HG03196 (cell line): ENCODE measurements at regions not wholly inside any gene's neighbourhood (a gene's known extent, or its start where the extent isn't known, plus 50 kb on each side); places are given as distances from the start of the nearest gene placed in this dataset.
"Not testable (repeated sequence)": the region's sequence is repeated elsewhere in the genome, so short reads cannot be mapped to it uniquely, and the experiment has no call there.

Experiments
- ATAC-seq: cut with Tn5 transposase; IDR thresholded peaks from one replicate; pipeline ENCODE4 v1.9.1; 2021; ENCODE audit not compliant: unreplicated experiment

DNA sequence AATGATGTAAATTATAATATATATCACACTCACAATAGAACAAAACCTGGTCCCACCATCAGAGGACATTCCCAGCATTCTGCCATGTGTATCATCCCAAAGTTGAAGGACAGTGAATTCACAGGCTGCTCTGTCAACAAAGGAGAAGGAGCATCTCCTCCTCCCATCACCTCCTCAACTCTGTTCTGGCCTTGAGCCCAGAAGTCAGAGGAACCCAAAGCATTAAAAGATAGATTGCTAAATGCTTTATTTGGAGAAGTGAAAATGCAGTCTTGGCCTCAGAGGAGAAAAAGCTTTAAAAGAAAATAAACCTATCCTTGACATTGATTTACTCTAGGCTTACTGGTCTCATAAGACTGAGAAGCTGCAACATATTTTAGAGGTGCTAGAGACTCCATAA lies 268.8 kb upstream of the RASGEF1B start:
- no peak for ATAC-seq

DNA sequence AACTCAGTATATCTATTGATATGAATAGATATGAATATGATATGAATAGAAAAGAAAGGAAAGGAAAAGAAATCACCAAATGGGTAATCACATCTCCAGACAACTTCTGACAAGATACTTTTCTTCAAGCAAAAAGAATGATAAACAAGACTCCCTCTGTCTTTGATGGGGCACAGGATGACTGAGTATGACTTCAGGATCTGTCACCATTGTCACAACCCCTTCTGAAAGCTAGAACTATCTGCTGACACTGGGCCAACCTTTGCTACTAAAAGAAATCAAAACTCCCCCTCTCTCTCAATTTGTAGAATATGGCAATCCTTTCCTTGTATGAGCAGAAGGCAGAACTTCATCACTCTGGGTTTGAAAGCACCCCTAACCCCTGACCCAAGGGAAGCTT lies 267.2 kb upstream of the RASGEF1B start:
- ATAC-seq, result no peak

DNA sequence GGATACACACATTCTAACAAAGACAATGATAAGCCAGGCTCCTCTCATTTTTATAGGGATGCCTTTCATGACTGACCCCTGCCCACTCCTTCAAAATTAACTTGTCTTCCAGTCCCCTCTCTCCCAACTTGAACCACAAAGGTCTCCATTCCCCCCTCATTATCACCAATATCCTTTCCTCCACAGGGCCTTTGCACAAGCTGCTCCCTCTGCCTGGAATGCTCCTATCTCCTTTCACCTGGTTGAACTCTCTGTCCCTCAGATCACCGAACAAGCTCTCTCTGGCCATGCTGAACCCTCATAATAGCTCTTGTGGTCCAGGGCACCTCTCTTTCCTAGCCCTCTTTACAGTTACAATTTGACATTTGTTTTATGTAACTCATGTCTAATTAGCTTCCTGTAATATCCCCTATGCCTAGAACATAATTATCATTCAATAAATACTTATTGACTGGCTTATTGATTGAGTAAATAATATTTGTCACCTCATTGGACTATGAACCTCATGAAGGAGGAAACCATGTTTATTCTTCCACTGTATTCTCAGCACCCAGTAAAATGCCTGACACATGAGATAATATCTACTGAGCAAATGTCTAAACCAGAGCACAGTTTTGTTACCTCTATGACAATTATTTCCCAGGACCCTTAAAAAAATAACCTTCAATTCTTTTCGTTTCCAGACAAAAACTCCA lies 266.3 kb upstream of the RASGEF1B start:
- no peak for ATAC-seq

DNA sequence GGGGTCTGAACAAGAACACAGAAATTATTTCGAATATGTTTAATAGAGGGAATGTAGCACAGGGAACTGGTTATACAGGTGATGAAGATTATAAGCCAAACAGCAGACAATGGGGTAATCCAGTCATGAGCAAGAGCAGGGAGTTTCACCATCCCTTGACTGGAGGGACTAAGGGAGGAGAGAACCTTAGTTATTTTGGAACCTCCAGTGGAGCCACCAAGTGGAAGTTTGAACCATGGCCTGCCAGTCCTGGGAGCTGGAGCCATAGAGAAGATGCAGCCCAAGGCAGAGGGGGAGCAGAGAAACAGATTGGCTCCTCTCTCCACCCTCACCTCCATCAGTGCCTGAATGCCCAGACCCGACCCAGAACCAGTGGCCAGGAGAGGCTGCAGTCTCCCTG lies 264.6 kb upstream of the RASGEF1B start:
- ATAC-seq, result no peak

DNA sequence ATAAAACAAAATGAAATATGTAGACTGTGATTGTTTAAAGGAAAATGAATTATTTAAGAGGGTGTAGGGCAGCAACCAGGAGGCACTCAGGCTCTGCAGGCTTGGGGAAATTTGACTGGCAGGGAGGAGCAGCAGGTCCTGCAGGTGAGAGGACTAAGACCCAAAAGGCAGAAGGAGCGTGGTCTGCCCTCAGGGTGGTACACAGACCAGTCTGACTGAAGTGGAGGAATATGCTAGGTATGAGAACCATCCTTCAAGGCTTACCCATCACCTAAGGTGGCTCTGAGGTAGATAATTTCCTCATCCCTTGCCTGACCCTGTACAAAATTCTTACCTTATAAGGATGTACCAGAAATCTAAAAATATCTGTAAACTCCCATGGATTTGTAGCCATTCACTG lies 261.3 kb upstream of the RASGEF1B start:
- no peak for ATAC-seq

DNA sequence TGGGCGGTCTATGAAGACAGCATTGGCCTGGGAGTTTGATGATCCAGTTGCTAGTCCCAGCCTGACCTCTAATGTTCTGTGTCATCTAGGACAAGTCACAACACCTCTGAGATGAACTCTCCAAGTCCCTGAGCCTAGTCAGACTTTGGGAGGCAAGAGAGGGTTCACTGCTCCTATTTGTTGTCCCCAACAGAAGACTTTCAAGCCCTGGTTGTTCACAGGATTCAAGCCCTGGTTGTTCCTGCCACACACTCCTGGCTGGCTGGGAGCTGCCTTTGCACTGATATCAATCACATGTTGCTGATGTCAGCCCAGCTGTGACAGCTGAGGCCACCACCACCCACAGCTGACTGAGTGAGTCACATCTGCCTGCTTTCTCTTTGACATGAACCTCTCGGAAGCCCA lies 253.2 kb upstream of the RASGEF1B start:
- ATAC-seq, result peak; percentile 97

DNA sequence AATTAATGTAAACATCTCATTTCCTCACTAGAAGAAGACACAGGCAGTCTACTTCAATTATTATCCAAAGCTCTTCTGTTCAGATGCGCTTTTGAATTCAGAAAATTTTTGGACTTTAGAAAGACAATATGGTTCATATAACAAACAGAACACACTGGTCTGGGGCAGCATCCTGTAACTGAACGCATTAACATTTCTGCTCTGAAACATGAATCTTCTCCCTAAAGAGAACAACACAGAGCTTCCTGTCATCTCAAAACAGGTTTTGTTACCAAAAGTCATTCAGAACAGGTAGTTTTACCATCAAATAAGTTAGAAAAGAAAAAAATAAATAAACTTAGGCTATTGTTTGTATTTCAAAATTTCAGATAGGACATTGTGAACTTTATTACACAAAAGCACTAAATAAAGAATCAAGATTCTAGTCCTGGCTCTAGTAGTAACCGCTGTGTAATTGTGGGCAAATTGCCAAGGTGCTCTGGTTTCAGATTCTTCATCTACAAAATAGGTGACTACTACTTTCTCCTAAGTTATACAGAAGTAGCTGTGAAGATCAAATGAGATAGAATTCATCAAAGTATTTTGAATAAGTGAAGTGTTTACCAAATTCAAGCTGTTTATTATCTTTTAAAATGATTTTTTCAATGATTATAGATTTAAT lies 252.3 kb upstream of the RASGEF1B start:
- ATAC-seq, result no peak

DNA sequence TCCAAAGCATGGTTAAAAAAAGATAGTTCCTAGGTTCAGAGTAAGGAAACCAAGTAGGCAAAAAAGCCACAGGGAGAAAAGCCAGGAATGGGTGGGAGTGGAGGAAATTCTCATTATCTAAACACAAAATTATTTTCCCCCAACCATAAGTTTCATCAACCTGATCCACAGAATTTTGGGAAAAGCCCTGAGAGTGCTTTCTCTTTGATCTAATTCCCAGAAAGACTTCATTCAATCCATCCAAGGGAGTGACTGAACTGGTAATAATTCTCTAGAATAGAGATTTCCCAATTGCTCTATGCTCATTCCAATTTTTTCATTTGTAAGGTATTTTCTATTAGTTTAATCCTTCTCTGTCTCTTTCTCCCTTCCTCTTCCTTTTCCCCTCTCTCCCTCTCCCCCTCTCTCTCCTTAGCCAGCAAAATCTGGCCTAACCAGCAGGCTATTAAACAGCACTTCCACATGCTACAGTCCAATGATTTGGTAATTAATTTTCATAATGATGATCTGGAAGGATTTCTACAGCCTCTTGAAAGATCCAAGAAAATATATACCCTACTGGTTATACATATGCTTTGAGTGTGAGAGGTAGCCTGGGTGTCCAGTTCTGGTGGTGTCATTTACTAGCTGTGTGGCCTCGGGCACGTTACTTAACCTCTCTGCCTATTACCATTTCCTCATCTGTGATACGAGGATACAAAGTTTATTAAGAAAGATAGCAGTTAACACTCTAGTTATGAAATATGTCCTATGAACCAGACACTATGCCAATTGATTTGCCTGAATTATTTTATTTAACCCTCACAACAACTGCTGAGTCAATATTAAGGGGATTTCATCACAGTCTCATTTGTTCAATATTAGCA lies 251.5 kb upstream of the RASGEF1B start:
- ATAC-seq, result no peak

DNA sequence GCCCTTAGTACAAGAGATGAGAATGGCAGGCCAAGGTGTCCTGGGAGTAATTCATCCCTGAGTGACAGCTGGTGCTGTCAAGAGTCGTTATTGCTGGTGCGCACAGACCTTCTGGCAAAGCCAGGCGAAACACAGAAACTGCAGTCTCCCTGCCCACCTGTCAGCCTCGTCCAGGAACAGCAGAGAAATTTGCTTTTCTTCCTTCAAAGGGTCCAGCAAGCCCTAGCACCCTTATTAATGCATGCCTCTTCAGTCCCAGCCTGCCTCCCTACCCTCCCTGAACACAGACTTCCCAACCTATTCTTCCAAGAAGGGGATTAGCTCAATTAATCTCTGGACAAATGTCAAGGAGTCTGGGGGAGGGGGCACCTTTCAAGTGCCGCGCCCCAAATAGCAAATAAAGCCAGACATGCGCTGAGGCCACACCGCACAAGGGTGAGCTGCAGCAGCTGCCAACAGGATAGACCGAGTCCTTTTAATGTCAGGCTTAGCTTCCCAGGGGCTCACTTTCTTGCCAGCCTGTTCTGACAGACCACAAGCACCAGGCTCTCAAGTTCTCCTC lies 250.7 kb upstream of the RASGEF1B start:
- ATAC-seq, result no peak

DNA sequence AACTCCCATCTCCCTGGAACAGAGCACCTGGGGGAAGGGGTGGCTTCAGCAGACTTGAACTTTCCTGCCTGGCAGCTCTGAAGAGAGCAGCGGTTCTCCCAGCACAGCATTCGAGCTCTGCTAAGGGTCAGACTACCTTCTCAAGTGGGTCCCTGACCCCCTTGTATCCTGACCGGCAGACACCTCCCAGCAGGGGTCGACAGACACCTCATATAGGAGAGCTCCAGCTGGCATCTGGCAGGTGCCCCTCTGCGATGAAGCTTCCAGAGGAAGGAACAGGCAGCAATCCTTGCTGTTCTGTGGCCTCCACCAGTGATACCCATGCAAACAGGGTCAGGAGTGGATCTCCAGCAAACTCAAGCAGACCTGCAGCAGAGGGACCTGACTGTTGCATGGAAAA lies 244.1 kb upstream of the RASGEF1B start:
- ATAC-seq, result no peak

DNA sequence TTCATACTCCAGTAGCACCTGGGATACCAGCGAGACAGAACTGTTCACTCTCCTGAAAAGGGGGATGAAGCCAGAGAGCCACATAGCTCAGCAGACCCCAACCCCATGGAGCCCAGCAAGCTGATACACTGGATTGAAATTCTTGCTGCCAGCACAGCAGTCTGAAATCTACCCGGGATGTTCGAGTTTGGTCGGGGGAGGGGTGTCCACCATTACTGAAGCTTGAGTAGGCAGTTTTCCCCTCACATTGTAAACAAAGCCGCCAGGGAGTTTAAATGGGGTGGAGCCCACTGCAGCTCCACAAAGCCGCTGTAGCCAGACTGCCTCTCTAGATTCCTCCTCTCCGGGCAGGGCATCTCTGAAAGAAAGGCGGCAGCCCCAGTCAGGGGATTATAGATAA lies 243.7 kb upstream of the RASGEF1B start:
- not testable (repeated sequence) for ATAC-seq

DNA sequence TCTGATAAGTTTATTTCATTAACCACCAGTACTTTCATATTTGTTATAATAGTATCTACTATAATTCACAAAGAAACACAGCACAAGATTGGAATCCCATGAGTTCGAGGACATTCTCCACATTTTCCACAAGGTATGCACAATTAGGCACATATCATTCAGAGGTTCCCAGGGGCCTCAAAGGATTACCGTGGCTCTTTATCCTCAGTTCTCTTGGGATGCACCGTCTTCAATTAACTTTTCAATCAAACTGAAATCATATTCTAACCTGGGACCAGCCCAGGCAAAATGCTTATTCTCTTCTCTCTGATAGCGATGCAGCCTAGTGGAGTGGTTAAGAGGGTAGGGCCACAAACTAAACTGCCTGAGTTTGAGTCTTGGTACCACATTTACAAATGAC lies 242.6 kb upstream of the RASGEF1B start:
- no peak for ATAC-seq

DNA sequence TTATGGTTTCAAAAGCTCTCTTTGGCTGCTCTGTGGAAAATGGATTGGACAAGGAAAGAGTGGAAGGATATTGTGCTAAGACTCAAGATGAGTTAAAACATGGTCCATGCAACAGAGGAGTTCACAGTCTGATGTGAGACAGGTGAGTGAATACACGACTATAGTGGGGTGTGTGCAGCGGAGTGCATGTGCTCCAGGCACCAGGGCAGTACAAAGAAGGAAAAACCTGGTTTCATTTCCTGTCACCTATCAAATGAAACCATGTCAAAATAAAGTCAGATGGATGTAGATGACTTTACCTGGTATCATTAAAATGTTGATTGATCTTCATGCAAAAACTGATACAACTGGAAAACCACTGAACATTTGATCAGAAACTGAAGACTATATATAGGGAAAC lies 241.0 kb upstream of the RASGEF1B start:
- ATAC-seq, result no peak

DNA sequence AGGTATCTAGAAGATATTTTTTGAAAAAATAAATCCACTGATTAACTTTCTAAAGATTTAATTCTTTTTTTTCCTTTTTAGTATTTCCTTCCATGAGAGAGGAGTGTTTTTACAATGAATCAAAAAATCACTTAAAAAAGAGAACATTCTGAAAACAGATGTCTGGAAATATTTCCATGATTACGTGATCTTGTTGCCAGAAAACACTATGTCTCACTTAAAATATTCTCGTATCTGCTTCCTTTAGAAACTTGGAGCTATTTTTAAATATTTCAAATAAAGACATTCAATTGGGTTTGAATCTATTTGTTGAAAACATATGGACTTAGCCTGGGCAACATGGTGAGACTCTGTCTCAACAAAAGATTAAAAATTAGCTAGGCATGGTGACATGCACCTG lies 232.8 kb upstream of the RASGEF1B start:
- ATAC-seq, result no peak

DNA sequence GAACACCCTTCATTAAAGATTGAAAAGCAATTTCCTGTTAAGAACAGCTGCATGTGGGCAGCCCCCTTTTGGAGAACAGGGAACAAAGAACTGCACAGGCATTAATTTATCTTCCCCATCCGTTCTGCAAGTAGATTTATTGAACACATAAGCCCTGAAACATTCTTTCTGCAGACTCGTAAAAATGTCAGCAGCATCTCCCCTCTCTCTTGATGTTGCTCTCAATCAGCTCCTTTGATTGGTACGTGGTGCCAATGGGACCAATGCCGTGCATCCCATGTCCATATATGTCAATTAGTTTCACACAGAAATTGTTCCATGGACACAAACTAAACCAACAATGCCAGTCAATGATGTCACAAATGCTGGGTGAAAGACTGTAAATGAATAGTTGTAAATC lies 228.5 kb upstream of the RASGEF1B start:
- ATAC-seq, result no peak

DNA sequence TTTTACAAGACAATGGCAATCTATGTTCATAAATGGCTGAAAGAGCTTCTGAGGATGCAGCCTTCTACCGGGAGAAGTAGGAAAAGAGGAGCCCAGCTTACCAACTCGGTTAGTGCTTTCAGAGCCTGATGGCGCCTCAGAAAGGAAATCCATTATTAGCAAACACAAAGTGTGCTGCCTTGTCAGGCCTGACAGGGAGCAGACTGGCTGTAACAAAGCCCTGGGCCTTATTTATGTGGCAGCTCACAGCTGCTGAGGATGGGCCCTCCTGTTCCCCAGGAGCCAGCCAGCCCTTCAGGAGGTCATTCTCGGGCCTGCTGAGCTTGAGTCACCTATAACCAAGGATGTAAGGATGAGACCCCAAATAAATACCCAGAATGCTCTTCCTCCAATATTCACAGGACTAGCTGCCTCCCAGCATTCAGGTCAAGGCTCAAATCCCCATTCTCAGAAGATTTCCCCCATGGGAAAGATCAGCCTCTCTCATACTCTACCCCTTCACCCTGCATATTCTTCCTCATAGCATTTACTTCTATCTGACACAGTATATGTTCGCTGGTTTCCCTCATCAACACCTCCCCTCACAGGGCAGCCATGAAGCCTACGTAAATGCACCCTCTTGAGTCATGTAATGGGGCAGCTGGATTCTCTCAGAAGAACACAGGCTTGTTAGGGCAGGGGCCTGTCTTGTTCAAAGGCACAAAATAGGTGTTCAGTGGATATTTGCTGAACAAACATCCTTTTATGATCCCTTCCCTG lies 227.0 kb upstream of the RASGEF1B start:
- ATAC-seq, result no peak

DNA sequence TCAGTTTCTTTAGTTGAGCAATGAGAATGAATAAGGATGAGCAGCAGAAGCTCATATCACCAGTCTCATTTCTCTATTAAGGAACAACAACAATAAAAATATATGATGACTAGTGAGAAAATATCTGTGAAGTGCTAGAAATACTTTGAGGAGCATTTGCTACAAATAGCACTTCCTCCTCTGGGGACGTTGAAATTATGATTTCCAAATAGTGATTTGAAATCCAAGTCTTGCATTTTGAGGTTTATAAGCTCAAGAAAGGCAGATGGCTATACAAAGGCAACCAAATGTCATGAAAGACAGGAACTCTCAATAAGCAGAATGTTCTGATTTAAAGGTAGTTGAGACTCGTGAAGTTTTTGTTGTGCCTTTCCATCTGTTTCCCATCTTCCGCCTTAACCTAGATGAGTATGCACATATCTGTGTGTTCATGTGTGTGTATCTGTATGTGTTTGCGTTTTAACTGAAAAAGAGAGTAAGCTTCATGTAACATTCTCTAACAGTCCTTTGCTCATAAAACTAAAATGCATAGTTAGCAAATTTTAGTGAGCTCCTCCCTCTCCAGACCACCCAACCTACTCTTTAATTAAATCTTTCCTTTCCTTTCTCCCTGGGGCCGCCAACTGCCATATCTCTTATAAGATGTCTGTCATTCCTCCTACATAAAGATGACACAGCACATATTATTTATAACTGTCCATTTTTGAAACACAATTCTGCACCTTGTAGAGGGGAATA lies 222.6 kb upstream of the RASGEF1B start:
- no peak for ATAC-seq

DNA sequence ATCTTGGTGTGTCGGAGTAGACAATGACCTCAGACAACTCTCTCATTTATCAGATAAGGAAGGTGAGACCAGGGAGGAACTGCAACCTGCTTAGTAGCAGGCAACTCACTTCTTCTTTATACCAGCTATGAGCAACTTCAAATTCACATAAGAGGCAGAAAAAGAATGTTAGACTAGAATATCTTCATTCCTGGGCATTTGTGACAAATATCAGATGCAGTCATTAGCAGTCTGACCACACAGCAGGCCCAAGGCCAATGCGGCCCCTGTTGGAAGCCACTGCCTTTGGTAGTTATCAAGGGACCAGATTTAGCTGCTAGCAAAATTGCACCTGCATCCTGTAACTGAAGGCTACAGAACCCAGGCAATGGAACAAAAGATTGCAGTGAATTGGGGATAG lies 219.2 kb upstream of the RASGEF1B start:
- no peak for ATAC-seq

DNA sequence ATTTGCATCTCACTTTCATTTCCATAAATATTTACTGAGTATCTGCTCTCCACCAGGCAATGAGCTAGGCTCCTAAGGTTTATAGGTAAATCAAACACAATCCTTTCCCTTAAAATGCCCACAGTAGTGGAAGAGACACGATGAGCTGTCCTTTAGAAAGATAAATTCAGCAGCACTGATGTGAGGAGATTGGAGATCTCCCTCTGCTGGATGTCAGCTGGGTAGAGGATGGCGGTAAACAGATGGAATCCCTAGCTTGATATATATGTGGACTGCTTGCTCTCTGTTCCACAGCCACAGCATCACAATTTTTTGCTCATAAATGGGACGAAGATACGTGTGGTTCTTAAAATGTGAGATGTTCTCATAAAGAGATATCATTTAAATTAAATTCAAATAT lies 216.4 kb upstream of the RASGEF1B start:
- no peak for ATAC-seq

DNA sequence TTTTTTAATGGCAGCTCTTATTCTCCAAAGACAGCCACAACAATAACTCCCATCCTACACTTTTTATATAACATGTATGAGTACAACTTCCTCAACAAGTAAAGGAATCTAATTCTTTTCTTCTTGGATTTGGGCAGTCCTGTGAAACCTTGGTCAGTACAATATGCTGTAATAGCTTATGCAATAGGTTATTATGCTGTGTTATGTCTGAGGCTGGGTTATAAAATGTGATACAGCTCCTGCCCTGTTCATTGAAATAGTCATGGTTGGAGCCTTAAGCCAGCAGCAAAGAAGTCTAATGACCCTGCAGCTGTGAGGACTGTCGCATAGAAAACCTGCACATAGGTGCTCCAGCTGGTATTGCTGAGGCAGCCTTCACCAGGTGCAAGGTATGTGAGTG lies 215.8 kb upstream of the RASGEF1B start:
- ATAC-seq, result no peak
